HG03565 (cell line): ENCODE measurements at regions not wholly inside any gene's neighbourhood (a gene's known extent, or its start where the extent isn't known, plus 50 kb on each side); places are given as distances from the start of the nearest gene placed in this dataset.

Experiments used
- ATAC-seq: cut with Tn5 transposase; IDR thresholded peaks from one replicate; pipeline ENCODE4 v1.9.1; 2021; ENCODE audit warnings: mild to moderate bottlenecking, moderate library complexity; ENCODE audit not compliant: unreplicated experiment

DNA sequence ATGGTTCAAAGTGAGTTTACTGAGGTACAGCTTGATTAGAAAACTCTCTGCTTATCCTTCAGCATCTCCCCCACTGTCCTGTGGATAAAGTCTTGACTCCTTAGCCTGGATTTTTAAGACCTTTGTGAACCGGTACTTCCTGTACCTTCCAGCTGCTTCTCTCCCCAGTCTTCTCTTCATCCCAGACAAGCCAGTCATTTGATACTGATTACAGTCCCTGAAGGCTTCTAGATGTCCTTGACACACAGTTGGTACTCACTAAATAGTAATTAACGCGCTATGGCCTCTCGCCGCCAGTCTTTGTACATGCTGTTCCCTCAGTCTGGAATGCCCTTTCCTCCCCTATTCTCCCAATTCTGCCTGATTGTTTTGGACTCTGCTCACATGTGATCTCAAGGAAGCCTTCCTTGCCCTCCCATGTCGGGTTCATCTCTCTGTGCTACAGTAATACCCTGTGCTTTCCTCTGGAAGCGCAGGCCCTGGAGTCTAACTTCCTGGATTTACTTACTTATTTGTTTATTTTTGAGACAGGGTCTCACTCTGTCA lies 50.6 kb upstream of the PTGR2 start:
- no peak for ATAC-seq

DNA sequence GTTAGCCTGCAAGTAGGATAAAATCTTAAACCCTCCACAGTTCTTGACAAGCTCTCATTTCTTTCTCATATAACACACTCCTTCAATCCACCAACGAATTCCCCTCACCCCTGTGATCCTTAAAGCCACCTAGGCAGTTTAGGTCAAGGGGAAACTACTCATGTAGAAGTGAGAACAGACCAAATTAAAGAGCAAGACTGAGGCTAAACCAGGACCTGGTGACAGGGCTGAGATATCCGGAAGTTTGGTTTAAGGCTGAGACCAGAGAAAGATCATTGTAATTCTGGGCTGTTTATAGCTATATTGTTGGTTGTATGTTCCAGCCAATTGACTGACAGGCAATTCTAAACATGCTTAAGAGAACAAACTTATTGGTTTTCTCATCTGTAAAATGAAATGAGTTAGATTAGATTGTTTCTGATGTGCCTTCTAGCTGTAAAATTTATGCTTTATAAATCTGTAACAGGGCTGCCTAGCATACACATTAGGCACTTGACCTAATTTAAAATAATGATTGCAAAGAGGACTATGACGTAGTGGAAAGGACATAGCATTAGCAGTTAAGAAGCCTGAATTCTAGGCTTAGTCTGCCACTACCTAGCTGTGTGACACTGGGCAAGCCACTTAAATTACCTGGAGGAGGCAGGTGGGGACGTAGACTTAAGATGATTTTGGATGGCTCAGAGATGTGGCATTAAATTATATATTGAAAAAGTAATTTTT lies 53.9 kb upstream of the PTGR2 start:
- ATAC-seq = no peak

DNA sequence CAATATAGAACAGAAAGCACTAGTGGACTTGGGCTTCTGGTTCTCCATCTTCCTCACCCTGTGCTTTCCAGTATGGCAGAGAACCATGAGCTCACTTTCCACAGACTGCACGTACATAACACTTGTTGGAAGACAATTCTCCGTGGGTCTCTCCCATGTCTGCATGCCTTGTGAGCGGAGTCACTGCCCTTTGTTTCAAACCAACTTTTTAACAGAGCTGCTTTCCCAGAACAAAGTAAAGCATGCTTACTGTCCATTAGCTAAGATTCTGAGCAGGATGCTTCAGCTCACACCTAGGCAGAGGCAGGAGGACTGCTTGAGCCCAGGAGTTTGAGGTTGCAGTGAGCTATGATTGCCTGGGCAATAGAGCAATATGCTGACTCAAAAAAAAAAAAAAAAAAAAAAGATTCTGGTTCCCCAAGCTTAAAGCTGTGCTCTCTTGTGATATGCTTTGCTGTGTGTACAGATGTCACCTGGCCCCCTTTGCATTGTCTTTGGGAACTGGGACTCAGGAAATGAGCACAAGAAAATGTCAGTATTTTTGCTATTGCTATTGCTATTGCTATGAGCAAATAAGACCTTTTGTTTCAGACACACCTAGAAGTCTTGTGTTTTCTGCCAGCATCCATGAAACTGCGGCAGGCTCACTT lies 54.6 kb upstream of the PTGR2 start:
- no peak for ATAC-seq

DNA sequence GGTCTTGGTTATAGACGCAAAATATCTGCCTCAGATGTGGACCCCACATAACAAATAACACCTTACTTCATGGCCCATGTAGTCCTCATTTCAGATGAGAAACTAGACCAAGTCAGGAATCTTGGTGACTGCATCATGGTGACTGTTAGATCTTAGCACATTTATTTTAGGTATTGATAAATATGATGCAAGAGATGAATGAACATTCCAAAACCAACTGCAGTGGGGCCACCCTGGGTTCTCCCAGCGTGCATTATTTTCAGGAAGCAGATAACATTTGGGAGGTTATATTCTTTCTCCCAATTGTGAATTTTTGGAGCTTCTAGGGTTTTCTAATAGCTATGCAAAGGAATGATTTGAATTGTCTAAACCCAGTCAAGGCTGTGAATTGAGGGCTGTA lies 55.2 kb upstream of the PTGR2 start:
- no peak for ATAC-seq

DNA sequence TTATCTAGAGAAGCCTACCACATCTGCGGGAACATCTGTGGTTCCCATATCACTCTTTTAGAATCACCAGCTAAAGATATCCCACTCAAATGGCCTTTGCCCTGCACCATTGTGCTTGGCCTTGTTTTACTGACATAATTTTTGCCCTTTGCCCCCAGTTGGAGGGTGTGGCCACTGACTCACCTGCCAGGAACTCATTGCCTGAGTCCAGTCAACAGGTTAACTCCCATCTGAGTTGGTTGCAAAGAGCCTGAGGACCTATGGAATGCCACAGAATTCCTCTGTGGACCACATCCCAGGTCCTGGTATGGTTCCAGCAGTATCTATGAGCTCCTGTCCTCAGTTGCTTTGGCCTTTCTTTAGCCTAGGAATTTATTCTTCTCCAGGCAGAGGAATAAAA lies 55.7 kb upstream of the PTGR2 start:
- no peak for ATAC-seq

DNA sequence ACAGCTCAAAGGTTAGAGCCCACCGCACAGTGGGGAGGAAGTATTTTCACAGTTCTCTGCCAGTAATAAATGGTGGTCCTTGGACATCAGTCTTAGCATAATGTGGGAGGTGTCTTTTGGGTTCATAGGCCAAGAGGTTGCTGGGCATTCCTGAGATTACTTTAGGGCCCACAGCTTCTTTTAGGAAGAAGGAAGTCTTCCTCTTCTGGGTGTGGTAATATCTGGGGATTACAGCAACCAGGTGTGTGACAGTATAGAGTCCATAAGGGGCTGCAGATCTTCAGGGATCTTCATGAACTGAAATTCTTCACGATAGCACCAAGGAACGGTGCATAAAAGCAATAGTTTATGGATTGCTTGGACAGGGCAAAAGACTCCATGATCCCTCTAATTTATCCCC lies 56.2 kb upstream of the PTGR2 start:
- no peak for ATAC-seq

DNA sequence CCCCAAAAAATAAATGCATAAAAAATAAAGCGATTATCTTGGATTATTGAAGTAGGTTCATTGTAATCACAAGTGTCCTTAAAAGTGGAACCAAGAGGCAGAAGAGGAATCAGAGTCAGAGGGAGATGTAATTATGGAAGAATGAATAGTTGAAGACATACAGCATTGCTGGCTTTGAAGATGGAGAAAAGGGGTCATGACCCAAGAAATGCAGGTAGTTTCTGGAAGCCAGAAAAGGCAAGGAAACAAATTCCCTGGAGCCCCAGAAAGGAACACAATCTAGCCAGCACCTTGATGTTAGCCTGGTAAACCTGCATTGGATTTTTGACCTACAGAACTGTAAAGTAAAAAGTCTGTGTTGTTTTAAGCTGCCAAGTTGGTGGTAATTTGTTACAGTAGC lies 57.5 kb upstream of the PTGR2 start:
- no peak for ATAC-seq

DNA sequence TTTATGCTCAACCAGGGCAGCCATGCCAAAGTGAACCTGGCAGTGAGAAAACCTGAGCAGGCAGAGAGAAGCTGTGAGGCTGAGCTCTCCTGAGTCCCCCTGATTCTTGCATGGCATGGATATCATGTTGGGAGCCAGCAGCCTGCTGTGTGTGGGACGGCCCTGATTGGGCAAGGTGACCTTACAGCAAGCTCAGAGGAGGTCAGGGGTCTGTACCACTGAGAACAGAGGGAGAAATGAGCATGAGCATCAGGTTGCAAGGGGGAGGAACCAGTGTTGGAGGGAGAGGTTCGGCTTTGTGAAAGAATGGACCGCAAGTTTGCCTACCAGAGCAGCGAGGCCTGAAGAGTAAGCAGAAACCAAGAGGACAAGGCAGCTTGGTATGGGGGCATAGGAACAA lies 59.1 kb upstream of the PTGR2 start:
- no peak for ATAC-seq

DNA sequence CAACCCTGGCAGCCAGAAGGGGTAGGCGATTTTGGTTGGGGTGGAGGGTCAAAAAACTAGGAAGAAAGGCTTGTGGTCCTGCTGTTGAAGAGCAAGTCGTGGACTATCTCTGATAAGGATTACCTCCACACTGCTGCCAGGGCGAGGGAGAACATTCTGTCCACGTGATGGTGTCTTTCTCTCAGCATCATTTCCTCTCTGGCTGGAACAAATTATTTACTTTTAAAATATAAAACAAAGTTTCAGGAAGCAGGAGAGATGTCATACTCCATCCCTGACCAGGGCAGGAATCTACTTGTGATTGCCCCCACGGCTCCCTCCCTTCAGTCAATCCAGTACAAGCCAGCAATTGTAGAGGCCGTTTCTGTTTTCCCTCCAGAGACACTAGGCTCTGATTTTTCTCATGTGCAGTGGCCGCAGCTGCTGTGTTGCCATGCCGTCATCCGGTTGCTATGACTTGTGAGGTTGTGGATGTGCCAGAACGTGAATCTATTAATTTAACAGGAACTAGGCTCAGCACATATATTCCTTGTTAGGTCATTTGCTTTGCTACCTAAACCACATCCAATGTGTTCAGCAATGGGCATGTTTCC lies 61.5 kb upstream of the PTGR2 start:
- no peak for ATAC-seq

DNA sequence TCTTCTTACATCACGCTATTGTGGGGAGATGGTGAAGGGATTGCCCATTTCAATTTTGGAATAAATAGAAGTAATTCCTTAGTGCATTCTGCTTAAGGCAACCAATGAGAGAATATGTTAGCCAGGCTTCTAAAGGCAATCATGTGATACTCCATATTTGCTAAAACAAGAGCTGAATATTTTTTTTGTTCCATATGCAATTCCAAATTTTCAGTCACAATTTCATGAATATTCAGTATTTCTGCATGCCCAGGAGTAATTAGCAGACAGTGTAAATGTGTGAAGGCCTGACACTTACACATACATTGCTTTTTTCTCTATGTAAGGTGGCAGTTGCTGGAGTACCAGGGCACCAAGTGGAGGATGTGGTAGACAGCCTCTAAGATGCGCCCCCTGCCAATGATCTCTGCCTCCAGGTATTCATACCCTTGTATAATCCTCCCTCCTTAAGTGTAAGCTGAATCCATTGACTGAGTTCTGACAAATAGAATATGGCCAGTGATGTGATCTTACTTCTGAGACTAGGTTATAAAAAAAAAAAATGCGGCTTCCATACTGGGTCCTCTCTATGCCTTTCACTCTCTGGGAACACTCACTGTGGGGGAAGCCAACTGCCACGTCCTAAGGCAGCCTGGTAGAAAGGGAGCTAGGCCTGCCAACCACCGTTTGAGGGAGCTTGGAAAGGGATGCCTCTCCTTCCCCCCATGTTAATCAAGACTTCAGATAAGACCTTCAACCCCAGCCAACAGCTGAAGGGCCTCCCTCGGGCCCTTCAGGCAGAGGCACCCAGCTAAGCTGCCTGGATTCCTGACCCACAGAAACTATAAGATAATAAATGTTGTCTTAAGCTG lies 62.7 kb upstream of the PTGR2 start:
- ATAC-seq = no peak

DNA sequence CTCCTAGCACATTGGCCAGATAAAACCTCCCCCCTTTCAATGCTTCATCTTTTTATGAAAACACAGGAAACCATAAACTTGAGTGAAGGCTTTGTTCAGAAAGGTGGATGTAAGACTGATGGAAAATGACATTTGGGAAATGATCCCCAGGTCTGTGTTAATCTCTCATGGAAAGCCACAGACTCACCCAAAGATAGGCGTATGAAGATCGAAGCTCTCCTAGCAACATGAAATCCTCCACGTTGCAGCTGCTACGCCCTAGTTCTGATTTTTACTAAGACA lies 63.4 kb upstream of the PTGR2 start:
- no peak for ATAC-seq

DNA sequence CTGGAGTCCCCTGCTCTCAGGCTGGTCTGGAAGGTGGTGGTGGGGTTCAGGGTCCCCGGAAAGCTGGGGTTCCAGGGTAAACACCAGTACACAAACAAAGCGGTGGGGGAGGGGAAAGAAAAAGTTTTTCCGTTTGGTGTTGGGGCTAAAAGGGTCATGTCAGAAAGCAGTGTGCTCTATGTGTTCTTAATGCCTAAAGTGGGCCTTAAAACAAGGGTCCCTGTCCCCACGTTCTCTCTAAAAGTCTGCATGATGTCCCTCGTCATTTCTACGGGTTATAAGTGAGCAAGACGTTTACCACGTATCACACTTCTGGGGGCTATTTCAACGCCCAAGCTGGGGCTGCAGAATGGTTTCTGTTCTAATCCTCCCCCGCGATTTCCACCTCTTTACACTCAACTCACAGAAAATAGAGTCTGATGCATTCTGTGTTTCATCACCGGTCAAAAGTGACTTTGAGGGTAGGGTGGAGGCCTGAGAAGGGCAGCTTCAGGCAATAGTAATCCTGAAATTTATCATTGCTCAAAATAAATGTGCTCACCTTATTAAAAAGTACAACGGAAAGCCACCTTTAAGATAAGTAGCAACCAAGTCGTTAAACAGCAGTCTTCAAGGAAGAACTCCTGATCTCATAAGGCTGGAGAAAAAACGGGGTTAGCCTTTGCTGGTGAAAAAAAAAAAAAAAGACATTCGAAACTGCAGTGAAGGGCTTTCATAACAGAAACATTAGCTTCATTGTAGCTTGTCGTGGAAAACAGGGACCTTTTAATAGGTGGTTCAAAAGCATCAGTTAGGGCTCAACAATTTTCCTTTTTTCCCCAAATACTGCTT lies 63.9 kb upstream of the PTGR2 start:
- ATAC-seq = no peak

DNA sequence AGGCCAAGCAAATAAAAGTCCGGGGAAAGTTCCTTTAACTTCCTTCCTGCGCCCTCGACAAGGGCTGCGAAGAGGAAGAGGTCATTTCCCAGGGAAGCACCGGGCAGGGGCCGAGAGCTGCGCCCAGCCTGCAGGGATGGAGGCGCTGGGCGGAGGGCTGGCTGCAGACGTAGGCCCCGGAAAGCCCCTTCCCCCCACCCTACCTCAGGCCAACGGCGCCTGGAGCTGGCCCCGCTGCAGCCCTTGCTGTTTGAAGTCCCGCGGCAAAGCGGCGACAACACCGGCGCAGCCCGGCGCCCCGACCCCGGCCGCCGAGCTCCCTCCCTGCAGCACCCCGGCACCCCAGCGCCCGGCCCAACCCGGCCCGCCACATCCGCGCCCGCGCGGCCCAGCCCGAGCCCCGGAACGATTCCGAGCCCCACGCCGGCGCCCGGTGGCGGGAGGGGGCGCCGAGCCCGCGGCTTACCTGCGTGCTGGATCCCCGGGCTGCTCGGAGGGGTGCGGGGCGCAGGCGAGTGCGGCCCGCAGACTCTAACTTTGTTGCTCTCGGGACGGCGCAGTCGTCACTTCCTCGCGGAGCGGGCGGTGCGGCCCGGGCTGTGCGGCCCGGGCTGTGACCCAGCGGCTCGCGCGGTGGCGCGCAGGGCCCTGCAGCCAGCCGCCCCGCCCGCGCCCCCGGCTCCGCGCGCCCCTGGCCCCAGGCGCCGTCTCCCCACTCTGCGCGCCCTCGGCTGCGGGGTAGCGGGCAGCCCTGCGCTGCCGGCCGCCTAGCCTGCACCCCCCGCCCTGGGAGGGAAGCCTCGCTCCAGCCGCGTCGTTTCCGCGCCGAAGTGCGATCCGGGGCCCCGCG lies 64.8 kb upstream of the PTGR2 start:
- ATAC-seq = no peak

DNA sequence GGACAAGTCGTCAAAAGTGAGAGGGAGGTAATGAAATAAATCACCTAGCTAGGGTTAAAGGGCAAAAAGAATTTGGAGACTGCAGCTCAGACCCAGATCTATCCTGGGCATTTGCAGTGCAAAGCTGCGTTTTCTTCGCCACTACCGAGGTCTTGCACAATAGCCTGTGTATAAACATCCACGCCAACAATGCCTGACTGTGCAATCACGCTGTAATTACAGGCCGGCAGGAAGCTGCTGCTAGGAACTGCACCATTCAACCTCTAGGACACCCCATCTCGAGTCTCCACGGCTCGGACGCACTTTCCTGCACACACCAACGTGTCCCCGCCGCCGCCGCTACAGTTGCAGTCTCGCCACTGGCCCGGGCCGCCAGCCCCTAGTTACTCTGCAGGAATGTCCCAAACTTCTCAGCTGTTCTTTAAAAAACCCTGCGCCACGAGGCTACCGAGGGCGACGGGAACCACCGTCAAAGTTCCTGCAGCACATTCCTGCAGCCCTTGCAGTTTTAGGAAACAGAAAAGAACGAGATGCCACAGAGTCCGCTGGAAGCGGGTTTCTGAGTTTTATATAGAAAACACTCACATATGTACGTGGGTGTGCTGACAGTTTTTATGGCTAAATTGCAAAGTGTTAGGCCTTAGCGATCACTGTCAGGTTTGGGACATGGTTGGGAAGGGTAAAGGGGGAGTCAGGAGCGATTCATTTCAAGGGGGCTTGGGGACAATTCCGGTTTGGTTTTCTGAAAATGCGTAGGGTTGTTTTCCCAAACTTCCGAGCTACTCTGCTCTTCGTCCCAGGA lies 65.6 kb upstream of the PTGR2 start:
- no peak for ATAC-seq

DNA sequence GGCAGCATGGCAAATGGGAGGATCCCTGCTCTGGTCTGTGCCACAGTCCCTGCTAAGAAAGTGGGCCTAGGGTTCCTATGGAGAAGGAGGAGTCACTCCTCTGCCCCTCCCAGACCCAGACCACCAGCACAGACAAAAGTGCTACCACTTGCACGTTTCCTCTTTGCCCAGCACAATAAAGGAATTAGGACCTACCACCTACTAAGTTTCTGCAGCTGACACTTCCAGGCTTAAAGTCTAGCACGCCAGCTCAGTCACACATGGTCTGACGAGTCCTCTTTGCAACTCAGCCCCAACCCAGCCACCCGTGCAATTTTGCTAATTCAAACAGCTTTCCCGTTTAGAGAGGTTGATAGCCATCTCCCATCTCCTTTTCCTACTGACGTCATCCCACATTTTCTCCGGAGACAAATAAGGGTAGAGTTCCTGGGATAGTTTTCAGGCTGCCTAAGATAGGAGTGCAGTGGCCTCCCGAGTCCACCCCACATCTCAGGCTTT lies 66.2 kb upstream of the PTGR2 start:
- no peak for ATAC-seq

DNA sequence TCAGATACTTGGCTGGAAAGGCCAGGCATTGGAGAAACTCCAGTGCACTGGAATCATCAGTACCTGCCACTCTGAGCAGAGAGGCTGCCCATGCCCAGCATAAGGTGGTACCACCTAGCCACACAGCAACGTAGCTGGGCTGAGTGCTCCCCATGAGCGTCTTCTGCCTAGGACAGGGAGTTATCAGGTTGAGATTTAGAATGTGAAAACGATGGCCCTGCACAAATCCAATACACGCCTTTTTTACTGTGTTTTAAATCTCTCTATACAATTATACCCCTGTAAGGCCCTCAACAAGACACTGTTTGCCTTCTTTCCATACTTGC lies 66.7 kb upstream of the PTGR2 start:
- no peak for ATAC-seq

DNA sequence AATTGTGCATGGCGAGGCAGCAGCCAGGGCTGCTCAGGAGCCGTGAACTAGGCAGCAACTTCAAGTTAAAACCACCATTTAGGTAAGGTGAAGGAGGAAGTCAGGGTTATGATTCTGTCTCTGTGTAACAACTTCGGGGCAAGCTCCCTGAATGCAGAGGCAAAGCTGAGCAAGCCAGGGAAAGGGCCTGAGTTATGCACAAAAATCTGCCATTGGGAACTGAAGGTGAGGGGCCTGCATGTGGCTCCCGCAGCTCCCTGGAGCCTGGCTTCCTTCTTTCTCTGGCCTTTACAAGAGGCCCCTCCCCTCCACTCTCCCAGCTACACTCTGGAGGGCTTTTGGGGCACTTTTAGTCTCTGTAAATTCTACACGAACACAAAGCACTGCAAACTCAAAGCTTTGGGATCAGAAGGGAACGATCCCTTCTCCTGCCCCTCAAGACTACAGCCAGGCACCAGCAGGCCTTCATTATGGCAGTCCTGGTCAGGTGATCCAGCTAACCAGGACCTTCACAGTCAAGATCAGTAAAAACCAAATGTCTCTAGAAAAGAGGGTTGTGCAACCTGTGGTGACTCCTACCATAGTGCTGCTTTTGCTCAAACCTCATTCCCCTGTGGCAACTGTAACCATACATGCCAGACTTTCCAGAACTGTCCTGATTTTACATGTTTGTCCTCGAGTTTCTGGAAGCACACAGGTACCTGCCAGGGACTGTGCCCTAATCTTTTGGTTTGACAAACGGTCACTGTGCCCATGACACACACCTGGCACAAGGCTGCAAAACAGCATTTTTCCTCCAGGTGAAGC lies 67.2 kb upstream of the PTGR2 start:
- no peak for ATAC-seq

DNA sequence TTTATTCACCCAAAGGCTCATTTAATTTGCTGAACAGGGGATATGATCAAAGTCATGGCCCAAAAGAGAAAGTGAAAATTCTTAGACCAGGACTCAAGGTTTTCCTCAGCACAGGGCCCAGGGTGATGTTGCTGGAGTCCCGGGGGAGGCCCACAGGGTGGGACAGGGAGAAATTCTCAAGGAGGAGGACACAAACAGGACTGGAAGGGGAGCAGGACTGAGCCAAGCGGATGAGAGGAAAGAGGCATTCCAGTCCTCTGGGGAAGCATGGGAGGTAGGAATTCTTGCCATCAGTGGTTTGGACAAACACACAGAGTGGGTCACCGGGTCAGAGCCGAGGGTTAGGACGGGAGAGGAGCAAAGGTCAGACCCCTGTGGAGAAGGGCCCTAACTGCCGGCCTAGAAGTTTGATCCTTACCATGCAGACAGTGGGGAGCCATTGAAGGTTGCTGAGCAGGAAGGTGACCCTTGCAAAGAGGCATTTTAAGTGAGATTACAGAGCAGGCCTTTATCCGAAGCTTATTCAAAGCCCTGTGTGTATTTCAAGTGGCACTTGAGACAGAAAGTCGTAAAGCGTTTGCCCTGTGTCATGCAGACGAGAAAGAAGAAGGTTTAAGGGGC lies 68.4 kb upstream of the PTGR2 start:
- ATAC-seq = no peak
